ENCODE measurements at regions not wholly inside any gene's neighbourhood (a gene's known extent, or its start where the extent isn't known, plus 50 kb on each side); places are given as distances from the start of the nearest gene placed in this dataset.

DNA sequence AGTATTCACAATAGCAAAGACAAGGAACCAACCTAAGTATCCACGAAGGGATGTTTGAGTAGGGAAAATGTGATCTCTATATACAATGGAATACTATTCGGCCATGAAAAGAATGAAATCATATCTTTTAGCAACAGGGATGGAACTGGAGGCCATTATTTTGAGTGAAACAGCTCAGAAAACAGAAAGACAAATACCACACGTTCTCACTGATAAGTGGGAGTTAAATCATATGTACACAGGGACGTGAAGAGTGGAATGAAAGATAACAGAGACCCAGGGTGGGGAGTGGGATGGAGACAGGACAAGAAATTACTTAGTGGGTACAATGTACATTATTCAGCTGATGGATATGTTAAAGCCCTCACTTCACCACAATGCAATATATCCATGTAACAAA, 1012.7 kb downstream of the TBC1D22A start:
- TF ChIP-seq, protein P1, sequence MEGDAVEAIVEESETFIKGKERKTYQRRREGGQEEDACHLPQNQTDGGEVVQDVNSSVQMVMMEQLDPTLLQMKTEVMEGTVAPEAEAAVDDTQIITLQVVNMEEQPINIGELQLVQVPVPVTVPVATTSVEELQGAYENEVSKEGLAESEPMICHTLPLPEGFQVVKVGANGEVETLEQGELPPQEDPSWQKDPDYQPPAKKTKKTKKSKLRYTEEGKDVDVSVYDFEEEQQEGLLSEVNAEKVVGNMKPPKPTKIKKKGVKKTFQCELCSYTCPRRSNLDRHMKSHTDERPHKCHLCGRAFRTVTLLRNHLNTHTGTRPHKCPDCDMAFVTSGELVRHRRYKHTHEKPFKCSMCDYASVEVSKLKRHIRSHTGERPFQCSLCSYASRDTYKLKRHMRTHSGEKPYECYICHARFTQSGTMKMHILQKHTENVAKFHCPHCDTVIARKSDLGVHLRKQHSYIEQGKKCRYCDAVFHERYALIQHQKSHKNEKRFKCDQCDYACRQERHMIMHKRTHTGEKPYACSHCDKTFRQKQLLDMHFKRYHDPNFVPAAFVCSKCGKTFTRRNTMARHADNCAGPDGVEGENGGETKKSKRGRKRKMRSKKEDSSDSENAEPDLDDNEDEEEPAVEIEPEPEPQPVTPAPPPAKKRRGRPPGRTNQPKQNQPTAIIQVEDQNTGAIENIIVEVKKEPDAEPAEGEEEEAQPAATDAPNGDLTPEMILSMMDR (conservative IDR thresholded peaks at IDR 0.05; ENCODE audit: low read length) = no peak
- TF ChIP-seq EZH2phosphoT487 (IDR thresholded peaks at IDR 0.05; ENCODE audit: borderline replicate concordance) = no peak
